GM12865 (cell line): ENCODE measurements at regions not wholly inside any gene's neighbourhood (a gene's known extent, or its start where the extent isn't known, plus 50 kb on each side); places are given as distances from the start of the nearest gene placed in this dataset.

ENCODE experiments used
- DNase-seq: peaks from one replicate; pipeline ENCODE4 v3.0.0; 2010; ENCODE audit warnings: low read depth
- H3K4me3 ChIP-seq: 2 replicates; pipeline ENCODE4 v1.5.1; 2011; ENCODE audit warnings: mild to moderate bottlenecking, low read depth, low read length, control low read depth
- TF ChIP-seq, protein P1 (sequence below): IDR thresholded peaks from 2 replicates; pipeline ENCODE4 v1.5.1; 2011; ENCODE audit warnings: low read length, control low read depth, low read depth, inconsistent platforms; ENCODE audit not compliant: insufficient read depth; ENCODE audit errors: missing control alignments

DNA sequence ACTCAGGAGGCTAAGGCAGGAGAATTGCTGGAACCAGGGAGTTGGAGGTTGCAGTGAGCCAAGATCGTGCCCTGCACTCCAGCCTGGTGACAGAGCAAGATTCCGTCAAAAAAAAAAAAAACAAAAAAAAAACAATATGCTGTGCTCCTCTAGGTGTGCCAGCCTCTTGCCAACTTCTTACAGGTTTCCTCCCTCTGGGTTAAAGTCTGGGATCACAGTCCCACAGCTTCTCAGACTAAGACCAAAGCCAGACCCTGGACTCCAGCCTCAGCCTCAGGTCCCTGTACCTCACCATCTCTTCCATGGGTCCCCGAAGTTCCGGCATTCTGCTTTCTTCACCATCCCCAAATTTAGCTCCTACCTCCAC lies 180.8 kb upstream of the MVB12B start:
- DNase-seq = no peak
- H3K4me3 ChIP-seq = peak overlapping the region; percentile 47
- TF ChIP-seq, protein P1, sequence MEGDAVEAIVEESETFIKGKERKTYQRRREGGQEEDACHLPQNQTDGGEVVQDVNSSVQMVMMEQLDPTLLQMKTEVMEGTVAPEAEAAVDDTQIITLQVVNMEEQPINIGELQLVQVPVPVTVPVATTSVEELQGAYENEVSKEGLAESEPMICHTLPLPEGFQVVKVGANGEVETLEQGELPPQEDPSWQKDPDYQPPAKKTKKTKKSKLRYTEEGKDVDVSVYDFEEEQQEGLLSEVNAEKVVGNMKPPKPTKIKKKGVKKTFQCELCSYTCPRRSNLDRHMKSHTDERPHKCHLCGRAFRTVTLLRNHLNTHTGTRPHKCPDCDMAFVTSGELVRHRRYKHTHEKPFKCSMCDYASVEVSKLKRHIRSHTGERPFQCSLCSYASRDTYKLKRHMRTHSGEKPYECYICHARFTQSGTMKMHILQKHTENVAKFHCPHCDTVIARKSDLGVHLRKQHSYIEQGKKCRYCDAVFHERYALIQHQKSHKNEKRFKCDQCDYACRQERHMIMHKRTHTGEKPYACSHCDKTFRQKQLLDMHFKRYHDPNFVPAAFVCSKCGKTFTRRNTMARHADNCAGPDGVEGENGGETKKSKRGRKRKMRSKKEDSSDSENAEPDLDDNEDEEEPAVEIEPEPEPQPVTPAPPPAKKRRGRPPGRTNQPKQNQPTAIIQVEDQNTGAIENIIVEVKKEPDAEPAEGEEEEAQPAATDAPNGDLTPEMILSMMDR = no peak

DNA sequence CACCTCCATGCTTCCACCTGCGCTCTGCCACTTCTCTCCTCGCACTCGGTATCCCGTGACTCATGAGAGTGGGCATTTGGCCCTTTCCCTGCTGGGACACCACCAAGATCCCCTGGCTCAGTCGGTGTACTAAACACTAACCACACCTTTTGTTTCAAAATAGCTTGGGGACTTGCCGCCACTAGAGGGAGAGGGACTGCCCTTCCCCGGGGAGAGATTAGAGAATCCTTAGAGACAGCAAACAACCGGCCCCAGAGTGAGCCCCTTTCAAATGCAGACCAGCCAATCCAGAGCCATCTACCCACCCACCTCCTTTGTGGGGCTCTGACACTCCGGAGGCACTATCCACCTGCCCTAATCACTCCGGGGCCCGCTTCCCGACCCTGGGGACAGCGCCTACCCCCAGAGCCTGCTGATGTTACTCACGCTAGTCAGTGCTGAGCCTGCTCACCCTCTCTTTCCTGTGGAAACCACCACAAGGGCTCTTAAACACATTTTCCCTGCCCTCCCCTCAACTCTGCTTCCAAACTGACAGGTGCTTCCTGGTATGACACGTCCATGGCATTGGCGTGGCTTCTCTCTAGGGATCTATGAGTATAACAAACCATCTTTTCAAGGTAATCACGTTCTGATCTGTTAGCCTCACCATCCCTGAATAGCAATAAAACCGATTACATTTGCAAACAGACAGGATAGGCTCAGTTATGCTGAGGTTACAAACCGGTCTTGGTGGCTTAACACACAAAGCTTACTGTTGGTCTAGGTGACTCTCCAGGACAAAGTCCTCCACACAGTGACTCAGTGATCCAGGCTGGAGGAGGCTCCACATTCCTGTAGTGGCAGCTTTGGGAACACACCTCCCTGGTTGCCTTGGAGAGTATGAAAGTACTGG lies 180.1 kb upstream of the MVB12B start:
- TF ChIP-seq, protein P1 = peak; percentile 69
- peak overlapping the region; percentile 47 for H3K4me3 ChIP-seq
- peak; percentile 61 for DNase-seq

DNA sequence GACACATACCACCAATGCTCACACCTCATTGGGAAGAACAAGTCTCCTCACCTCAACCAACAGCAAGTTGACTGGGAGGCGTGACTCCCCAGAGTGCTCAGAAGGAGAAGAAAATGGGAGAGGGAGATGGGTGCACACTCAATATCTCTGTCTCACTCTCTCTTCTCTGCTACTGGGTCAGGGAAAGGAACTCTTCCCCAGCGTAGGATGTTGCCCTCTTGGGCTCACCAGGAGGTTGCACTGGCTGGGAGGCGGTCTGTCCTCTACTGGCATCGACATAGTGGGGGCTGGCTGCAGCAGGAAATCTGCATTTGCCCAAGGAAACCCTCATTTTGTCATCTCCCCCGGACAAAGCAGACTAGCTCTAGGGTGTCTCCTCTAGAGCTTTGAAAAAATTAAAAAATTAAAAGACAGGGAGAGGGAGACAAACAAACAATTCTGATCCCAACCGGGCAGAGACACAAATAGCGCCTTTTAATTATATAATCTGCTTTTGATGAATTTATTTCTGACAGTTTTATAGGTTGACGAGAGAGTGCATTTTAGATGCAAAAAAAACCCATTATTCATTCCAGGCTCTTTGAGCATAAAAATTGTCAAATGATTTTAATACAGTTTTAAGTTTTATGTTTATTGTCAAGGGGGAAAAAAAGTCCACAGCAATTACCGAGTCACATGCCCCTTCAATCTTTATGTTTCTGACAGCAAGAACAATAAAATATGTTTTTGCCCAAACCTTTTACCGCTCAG lies 179.3 kb upstream of the MVB12B start:
- TF ChIP-seq, protein P1 = no peak
- H3K4me3 ChIP-seq = no peak overlapping the region
- no peak for DNase-seq

DNA sequence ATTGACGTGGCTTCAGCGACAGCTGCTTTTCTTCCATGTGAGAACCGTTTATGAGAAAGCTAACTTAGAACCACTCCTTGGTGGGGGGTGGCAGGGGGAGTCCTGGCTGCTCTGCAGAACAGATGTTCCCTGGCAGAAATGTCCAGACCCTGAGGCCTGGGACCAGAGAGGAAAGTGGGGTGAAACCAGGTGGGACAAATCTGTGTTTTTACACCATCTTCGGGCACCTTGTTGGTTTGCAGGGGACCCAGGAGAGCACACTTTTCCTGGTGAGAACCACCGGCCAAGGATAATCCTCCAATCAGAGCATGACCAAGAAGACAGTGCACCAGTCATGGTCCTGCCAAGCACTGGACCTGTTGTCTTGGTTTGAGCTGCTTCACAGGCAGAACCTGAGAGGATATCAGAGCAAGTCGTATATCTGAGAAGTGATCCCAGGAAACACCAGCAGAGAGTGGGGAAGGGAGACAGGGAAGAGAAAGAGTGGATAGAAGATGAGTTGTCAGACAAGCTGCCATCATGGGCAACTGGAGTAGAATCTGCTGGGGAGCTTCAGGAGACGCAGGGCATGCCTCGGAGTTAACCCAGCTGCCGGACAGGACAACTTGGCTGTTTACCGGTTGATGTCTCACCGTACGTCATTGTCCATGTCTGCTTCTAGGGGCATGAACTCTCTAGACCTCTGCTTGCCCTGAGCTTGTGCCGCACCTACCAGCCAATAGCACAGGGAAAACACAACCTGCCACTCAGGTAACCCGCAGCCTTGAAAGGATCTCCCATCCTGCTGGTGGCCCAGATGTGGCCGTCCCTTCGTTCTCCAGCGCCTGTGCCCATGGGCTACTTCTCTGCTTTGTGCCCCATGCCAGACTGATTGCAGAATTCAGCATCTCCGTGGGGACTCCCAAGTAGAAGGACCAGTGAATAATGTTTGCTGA lies 178.4 kb upstream of the MVB12B start:
- DNase-seq = no peak
- TF ChIP-seq, protein P1 = no peak

DNA sequence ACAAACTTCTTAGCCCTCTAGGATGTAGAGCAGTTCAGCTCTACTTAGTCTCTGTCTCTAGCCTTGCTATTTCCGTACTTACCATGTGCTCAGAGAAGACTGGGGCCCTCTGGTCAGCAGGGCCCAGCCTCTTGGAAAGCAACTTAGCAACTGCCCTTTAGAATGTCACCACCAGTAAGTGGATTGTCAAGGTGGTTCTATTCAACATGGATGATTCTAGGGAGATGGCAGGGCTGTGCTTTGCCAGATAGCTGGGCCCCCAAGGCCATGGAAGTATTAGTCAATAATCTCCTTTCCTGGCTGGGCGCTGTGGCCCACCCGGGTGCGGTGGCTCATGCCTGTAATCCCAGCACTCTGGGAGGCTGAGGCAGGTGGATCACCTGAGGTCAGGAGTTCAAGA lies 177.6 kb upstream of the MVB12B start:
- no peak for DNase-seq
- TF ChIP-seq, protein P1 = no peak
- no peak overlapping the region for H3K4me3 ChIP-seq

More for the DNA sequence above, 178.4 kb upstream of the MVB12B start:
- H3K4me3 ChIP-seq = no peak overlapping the region

DNA sequence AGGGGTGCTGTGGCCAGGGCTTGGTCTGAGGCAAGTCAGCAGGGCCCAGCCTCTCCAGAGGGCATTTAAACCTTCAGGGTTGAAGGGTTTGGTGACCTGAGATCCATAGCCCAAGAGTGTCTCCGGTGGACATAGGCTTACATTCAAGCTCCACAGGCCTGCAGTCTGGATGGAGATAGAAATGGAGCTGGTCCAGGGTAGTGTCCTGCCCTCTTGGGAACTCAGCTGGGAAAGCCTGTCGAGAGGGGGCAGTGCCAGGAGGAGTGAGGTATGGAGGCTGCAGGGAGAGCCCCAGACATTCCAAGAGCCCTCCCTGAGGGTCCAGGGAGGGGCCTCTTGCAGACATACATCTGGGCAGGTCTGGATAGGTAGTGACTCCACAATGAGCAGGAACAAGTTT lies 177.0 kb upstream of the MVB12B start:
- H3K4me3 ChIP-seq = no peak overlapping the region
- TF ChIP-seq, protein P1 = no peak
- DNase-seq = no peak
